ENCODE measurements at regions not wholly inside any gene's neighbourhood (a gene's known extent, or its start where the extent isn't known, plus 50 kb on each side); places are given as distances from the start of the nearest gene placed in this dataset.

- Histone ChIP-seq H3K27me3 (ENCODE audit: insufficient read depth) (no peaks in the 10 kb centered on the region), H4K20me1 (replicated peaks; ENCODE audit: insufficient read depth) (no peaks in the 10 kb centered on the region), H3K4me1 (ENCODE audit: insufficient read depth) (no peaks in the 10 kb centered on the region), H3F3A (replicated peaks; ENCODE audit: low read depth) (no peaks in the 10 kb centered on the region), H3K36me3 (ENCODE audit: insufficient read depth) (no peaks in the 10 kb centered on the region), H3K4me3 (no peak overlapping the region), H3K4me2 (no peak overlapping the region), H2AFZ (0 out of 2 replicates have a peak overlapping the region, but pooled peaks have one; percentile 5), H3K79me2 (replicated peaks; ENCODE audit: insufficient read depth) (no peaks in the 10 kb centered on the region), H3K9me2 (ENCODE audit: insufficient read depth) (no peaks in the 10 kb centered on the region), H3K27ac (ENCODE audit: low read depth) (no peak overlapping the region)
- no peak overlapping the region for H3K4me3 Mint-ChIP-seq
- peaks cover 96% of the 10 kb centered on the region for H3K9me3 Mint-ChIP-seq
- peaks cover 13% of the 10 kb centered on the region for H3K4me1 Mint-ChIP-seq
- H3K36me3 Mint-ChIP-seq (ENCODE audit: low read depth): peaks cover 36% of the 10 kb centered on the region; the same call in 2 of the 3 replicates
- H3K27ac Mint-ChIP-seq: no peak overlapping the region
- peaks cover 10% of the 10 kb centered on the region for H3K27me3 Mint-ChIP-seq (ENCODE audit: insufficient read depth, low read depth, poor library complexity)
- no peak for DNase-seq (ENCODE audit: low spot score)
- TF ChIP-seq NANOG (IDR thresholded peaks at IDR 0.05; ENCODE audit: borderline replicate concordance): no peak
- TF ChIP-seq STAT1 (IDR thresholded peaks at IDR 0.05; ENCODE audit: unreplicated experiment): no peak
- TF ChIP-seq ZNF331 (CRISPR knock-in tag; IDR thresholded peaks at IDR 0.05; ENCODE audit: low read depth): no peak
- TF ChIP-seq POLR2AphosphoS5 (IDR thresholded peaks at IDR 0.05; ENCODE audit: low read depth): no peak
- ATAC-seq: no peak
Observed at GRCh38 chr10:130741901-130742855, 569.3 kb downstream of the TCERG1L start.

GRCh38 chr10:130742941-130743675, 568.4 kb downstream of the TCERG1L start:
- no peak overlapping the region for H3K4me3 ChIP-seq
- TF ChIP-seq REST (IDR thresholded peaks at IDR 0.05; ENCODE audit: unreplicated experiment) (no peak), STAT1 (IDR thresholded peaks at IDR 0.05; ENCODE audit: unreplicated experiment) (no peak), CTCF (conservative IDR thresholded peaks at IDR 0.05; ENCODE audit: low read depth in 2 of 2) (no peak), ZNF331 (CRISPR knock-in tag; IDR thresholded peaks at IDR 0.05; ENCODE audit: low read depth) (no peak)
- H3K36me3 Mint-ChIP-seq (ENCODE audit: low read depth): peaks cover 37% of the 10 kb centered on the region; the same call in 2 of the 3 replicates
- H4K20me1 ChIP-seq (replicated peaks; ENCODE audit: insufficient read depth): no peaks in the 10 kb centered on the region
- H3K27me3 ChIP-seq (ENCODE audit: insufficient read depth): no peaks in the 10 kb centered on the region
- peaks cover 96% of the 10 kb centered on the region for H3K9me3 Mint-ChIP-seq
- H3K4me1 ChIP-seq (ENCODE audit: insufficient read depth): no peaks in the 10 kb centered on the region
- no peak overlapping the region for H3K4me2 ChIP-seq
- no peak overlapping the region for H2AFZ ChIP-seq
- peaks cover 13% of the 10 kb centered on the region for H3K4me1 Mint-ChIP-seq
- ATAC-seq: peak; percentile 76
- H3K27ac Mint-ChIP-seq: no peak overlapping the region
- no peaks in the 10 kb centered on the region for H3K36me3 ChIP-seq (ENCODE audit: insufficient read depth)
- H3K27ac ChIP-seq (ENCODE audit: low read depth): no peak overlapping the region
- no peaks in the 10 kb centered on the region for H3K9me2 ChIP-seq (ENCODE audit: insufficient read depth)
- no peak overlapping the region for H3K4me3 Mint-ChIP-seq
- H3K27me3 Mint-ChIP-seq (ENCODE audit: insufficient read depth, low read depth, poor library complexity): peaks cover 11% of the 10 kb centered on the region
- no peaks in the 10 kb centered on the region for H3K79me2 ChIP-seq (replicated peaks; ENCODE audit: insufficient read depth)
- H3F3A ChIP-seq (replicated peaks; ENCODE audit: low read depth): no peaks in the 10 kb centered on the region
- DNase-seq (ENCODE audit: low spot score): peak; percentile 29

All from GM23338 (cell line).